Neural crest cell (in vitro differentiated cells): ENCODE measurements at regions not wholly inside any gene's neighbourhood (a gene's known extent, or its start where the extent isn't known, plus 50 kb on each side); places are given as distances from the start of the nearest gene placed in this dataset.

Experiments used
- DNase-seq: peaks from one replicate; pipeline ENCODE4 v3.0.0; 2021; ENCODE audit warnings: low read depth, mixed read lengths, low spot score
- H3K27ac Mint-ChIP-seq: one replicate; pipeline ENCODE4 v1.8.0; 2021; ENCODE audit warnings: mild to moderate bottlenecking, mixed read lengths; ENCODE audit not compliant: unreplicated experiment
- H3K27me3 Mint-ChIP-seq: 2 replicates; pipeline ENCODE4 v1.8.0; 2021; ENCODE audit warnings: low read depth, mild to moderate bottlenecking, mixed read lengths
- H3K36me3 Mint-ChIP-seq: 2 replicates; pipeline ENCODE4 v1.8.0; 2021; ENCODE audit warnings: low read depth, mild to moderate bottlenecking, mixed read lengths
- H3K4me1 Mint-ChIP-seq: 2 replicates; pipeline ENCODE4 v1.8.0; 2021; ENCODE audit warnings: mixed read lengths
- H3K4me3 Mint-ChIP-seq: one replicate; pipeline ENCODE4 v1.8.0; 2021; ENCODE audit warnings: mild to moderate bottlenecking, mixed read lengths
- H3K9me3 Mint-ChIP-seq: 2 replicates; pipeline ENCODE4 v1.8.0; 2021; ENCODE audit warnings: mixed read lengths
- TF ChIP-seq, protein P1 (sequence below): fragments of 200-600 bp; sonication (generic); conservative IDR thresholded peaks from 2 replicates; pipeline ENCODE4 v1.5.0; 2021; ENCODE audit warnings: antibody characterized with exemption, mild to moderate bottlenecking

DNA sequence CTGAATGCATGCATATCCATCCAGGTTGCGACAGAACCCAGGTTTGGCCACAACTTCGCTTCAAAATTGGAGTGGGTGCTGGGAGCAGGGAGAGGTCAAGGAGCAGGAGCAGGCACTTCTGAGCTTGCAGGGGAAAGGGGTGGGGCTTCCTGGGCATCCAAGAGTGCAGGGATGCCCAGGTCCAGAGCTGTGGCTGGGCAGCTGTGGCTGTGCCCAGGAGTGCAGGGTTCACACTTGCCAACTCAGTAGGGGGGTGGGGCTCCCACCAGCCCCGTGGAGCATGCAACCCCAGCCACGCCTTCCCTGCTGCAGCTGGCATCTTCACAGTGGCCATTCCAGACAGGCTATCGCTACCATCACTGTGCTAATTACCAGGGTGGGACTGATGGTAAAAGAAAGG, 115.3 kb upstream of the MTNR1B start:
- Mint-ChIP-seq H3K36me3 (peaks cover 3% of the 10 kb centered on the region), H3K4me3 (no peak overlapping the region), H3K27ac (no peak overlapping the region), H3K9me3 (no peaks in the 10 kb centered on the region), H3K27me3 (no peaks in the 10 kb centered on the region), H3K4me1 (peaks cover 10% of the 10 kb centered on the region)
- DNase-seq, result no peak
- TF ChIP-seq, protein P1, sequence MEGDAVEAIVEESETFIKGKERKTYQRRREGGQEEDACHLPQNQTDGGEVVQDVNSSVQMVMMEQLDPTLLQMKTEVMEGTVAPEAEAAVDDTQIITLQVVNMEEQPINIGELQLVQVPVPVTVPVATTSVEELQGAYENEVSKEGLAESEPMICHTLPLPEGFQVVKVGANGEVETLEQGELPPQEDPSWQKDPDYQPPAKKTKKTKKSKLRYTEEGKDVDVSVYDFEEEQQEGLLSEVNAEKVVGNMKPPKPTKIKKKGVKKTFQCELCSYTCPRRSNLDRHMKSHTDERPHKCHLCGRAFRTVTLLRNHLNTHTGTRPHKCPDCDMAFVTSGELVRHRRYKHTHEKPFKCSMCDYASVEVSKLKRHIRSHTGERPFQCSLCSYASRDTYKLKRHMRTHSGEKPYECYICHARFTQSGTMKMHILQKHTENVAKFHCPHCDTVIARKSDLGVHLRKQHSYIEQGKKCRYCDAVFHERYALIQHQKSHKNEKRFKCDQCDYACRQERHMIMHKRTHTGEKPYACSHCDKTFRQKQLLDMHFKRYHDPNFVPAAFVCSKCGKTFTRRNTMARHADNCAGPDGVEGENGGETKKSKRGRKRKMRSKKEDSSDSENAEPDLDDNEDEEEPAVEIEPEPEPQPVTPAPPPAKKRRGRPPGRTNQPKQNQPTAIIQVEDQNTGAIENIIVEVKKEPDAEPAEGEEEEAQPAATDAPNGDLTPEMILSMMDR, result no peak

DNA sequence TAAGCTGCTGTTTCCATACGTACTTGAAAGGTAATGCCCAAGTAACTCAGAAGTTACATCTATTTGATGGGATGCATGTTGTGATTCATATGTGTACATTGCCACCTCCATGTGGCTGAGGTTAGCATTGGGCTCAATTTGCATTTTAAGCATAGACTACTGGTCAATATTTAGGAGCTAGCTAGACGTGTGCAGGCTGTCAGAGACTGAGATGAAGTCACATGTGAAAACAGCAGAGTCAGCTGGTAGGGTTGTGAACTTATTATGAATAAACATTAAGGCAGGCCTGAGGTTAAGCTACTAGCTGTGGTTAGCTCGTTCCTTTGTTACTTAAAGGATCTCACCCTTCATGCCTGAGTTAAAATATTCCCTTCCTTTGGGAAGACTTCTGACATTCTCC, 114.5 kb upstream of the MTNR1B start:
- TF ChIP-seq, protein P1, result no peak
- no peaks in the 10 kb centered on the region for H3K27me3 Mint-ChIP-seq
- no peak overlapping the region for H3K4me3 Mint-ChIP-seq
- DNase-seq, result no peak
- H3K27ac Mint-ChIP-seq, result no peak overlapping the region
- no peaks in the 10 kb centered on the region for H3K9me3 Mint-ChIP-seq
- H3K36me3 Mint-ChIP-seq, result peaks cover 3% of the 10 kb centered on the region
- H3K4me1 Mint-ChIP-seq, result peaks cover 10% of the 10 kb centered on the region

DNA sequence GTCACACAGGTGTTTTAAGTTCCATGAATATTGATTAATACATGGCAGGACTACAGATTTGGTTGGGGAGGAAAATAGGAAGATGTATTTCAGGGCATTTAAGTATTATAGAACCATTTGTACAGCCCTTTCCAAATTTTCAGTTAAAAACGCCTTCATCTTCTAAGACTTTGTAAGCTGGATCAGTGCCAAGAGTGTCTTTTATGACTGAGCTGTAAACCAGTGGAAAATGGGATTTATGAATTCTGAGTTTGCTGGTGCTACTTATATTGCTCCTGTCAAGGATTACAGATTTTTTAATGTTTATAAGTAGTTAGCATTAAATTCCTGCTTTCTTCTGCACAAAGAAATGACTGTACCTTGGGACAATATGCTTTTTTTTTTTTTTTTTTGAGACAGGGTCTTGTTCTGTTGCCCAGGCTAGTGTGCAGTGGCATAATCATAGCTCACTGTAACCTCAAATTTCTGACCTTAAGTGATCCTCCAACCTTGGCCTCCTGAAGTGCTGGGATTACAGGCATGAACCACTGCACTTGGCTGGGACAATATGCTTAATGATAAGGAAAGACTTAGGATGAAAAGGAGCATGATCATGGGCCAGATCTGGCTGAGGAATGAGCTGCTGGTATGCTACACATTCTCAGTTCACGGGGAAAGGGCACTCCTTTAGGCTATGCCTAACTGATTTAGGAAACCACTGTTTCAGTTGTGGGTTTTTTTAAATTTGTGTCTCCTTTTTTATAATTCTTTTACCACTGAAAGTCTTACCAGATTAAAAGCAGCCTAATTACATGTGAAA, 113.6 kb upstream of the MTNR1B start:
- no peak for DNase-seq
- Mint-ChIP-seq H3K27me3 (no peaks in the 10 kb centered on the region), H3K9me3 (no peaks in the 10 kb centered on the region), H3K27ac (no peak overlapping the region), H3K36me3 (peaks cover 6% of the 10 kb centered on the region), H3K4me3 (no peak overlapping the region), H3K4me1 (peaks cover 17% of the 10 kb centered on the region)
- TF ChIP-seq, protein P1, result no peak

DNA sequence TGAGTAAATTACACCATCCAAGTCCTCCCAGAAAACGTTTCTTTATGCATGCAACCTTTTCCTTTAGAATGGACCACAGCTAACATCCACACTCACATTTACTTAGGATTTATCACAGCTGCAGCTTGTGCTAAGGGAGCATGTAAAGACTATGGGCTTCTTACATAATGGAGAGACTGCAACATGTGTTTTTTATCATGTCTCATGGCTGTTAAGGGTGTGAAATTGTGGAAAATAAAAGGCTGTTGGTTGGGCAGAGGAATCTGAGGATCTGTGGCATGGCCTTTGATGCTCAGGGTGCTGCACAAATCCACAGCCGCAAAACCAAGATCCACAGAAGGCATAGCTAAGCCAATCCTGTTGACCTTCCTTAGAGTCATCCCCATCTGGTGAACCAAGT, 112.0 kb upstream of the MTNR1B start:
- Mint-ChIP-seq H3K36me3 (peaks cover 6% of the 10 kb centered on the region), H3K9me3 (no peaks in the 10 kb centered on the region), H3K27me3 (no peaks in the 10 kb centered on the region), H3K27ac (no peak overlapping the region), H3K4me3 (no peak overlapping the region), H3K4me1 (peaks cover 25% of the 10 kb centered on the region)
- TF ChIP-seq, protein P1, result no peak
- DNase-seq, result no peak

DNA sequence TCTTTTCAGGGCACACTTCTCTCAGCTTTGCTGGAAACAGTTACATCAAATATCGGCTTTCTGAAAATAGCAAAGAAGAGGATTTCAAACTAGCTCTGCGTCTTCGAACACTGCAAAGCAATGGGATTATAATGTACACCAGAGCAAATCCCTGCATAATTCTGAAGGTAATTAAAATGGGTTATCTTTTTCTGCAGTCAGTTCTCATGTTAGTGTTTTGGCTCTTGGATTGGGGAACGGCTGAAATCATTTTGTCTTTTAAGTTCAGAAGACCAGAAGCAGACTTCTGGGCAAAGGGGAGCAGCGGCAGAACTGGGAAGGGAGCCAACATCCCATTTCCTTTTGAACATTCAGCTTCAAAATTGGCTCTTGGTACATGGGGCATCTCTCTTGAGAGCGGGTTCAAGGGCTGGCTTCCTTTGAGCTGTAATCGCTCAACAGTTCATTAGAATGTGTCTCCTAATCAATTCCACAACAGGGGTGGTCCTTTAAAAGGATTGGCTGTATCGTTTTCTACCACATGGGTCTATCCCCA, 110.2 kb upstream of the MTNR1B start:
- H3K36me3 Mint-ChIP-seq, result peaks cover 3% of the 10 kb centered on the region
- no peaks in the 10 kb centered on the region for H3K27me3 Mint-ChIP-seq
- TF ChIP-seq, protein P1, result no peak
- peaks cover 25% of the 10 kb centered on the region for H3K4me1 Mint-ChIP-seq
- H3K4me3 Mint-ChIP-seq, result no peak overlapping the region
- no peaks in the 10 kb centered on the region for H3K9me3 Mint-ChIP-seq
- DNase-seq, result no peak
- no peak overlapping the region for H3K27ac Mint-ChIP-seq
